Endothelial cell of umbilical vein (primary cell): ENCODE measurements at regions not wholly inside any gene's neighbourhood (a gene's known extent, or its start where the extent isn't known, plus 50 kb on each side); places are given as distances from the start of the nearest gene placed in this dataset.

Experiments
- BruUV-seq: library from RNA; stranded (reverse); fragments of 400-500 nt; replicated peaks from 2 replicates; lab custom pipeline; 2021; lab: Mats Ljungman, UMichigan
- CTCF ChIA-PET: fragments of 300-600, 350-600 bp; sonication (Branson Sonifier 250); formaldehyde crosslinking; loops from one replicate; lab custom pipeline; 2021; ENCODE audit warnings: antibody characterized with exemption, inconsistent platforms; lab: Charles Lee
- POLR2A ChIA-PET: fragments of 300-600, 350-600 bp; sonication (Branson Sonifier 250); formaldehyde crosslinking; loops from one replicate; lab custom pipeline; 2021; ENCODE audit warnings: antibody characterized with exemption, inconsistent platforms; lab: Charles Lee
- DNase-seq: peaks from one replicate; pipeline ENCODE4 v3.0.0-alpha.2; 2011; ENCODE audit warnings: low read depth, low spot score
- FAIRE-seq: peaks from 2 replicates; lab custom pipeline; 2011; peaks lifted over from hg19 to GRCh38; lab: Jason Lieb, UNC
- H2AFZ ChIP-seq: 2 replicates; pipeline ENCODE4 v1.6.0; 2012; ENCODE audit warnings: low read depth, low read length, control low read depth, inconsistent platforms
- H3K27ac ChIP-seq: 2 replicates; pipeline ENCODE4 v1.5.1; 2011; ENCODE audit warnings: low read depth, mild to moderate bottlenecking, control low read depth, low read length, moderate library complexity; ENCODE audit not compliant: insufficient read depth
- H3K27me3 ChIP-seq, 2 experiments: 2 replicates each; pipeline versions ENCODE4 v1.6.0 to v1.6.1; 2011; ENCODE audit warnings: low read length in 2 of 2, mixed read lengths in 1 of 2; ENCODE audit not compliant: control insufficient read depth in 2 of 2, insufficient read depth in 2 of 2
- H3K36me3 ChIP-seq, 2 experiments: 2 replicates in 1 of 2; 3 replicates in 1 of 2; pipeline ENCODE4 v1.5.1; 2011; ENCODE audit warnings: low read length in 2 of 2, mild to moderate bottlenecking in 1 of 2, moderate library complexity in 1 of 2; ENCODE audit not compliant: control insufficient read depth in 2 of 2, insufficient read depth in 2 of 2; ENCODE audit errors: extremely low read depth in 1 of 2
- H3K4me1 ChIP-seq: 3 replicates; pipeline ENCODE4 v1.5.1; 2011; ENCODE audit warnings: mild to moderate bottlenecking, low read length; ENCODE audit not compliant: control insufficient read depth, insufficient read depth; ENCODE audit errors: extremely low read depth
- H3K4me2 ChIP-seq: 2 replicates; pipeline ENCODE4 v1.6.1; 2011; ENCODE audit warnings: low read length, control low read depth, mixed read lengths; ENCODE audit not compliant: insufficient read depth
- H3K4me3 ChIP-seq, 3 experiments: fragments of 200-600 bp in 1 of 3; sonication (generic), shearing (Covaris generic) in 1 of 3; replicated peaks in 1 of 3; 2 replicates each; pipeline ENCODE4 v1.5.1; 2011 to 2016; ENCODE audit warnings: control low read depth in 3 of 3, low read length in 3 of 3, mild to moderate bottlenecking in 2 of 3, inconsistent platforms in 1 of 3, low read depth in 1 of 3, moderate library complexity in 1 of 3; ENCODE audit not compliant: insufficient read depth in 1 of 3
- H3K79me2 ChIP-seq: 2 replicates; pipeline ENCODE4 v1.6.0; 2012; ENCODE audit warnings: low read length, inconsistent platforms; ENCODE audit not compliant: control insufficient read depth, insufficient read depth
- H3K9ac ChIP-seq: replicated peaks from 2 replicates; pipeline ENCODE3; 2011; ENCODE audit warnings: low read length, control low read depth; ENCODE audit not compliant: insufficient read depth; ENCODE audit errors: extremely low read depth
- H3K9me1 ChIP-seq: replicated peaks from 3 replicates; pipeline ENCODE4 v1.6.0; 2011; ENCODE audit warnings: mild to moderate bottlenecking, low read length; ENCODE audit not compliant: control insufficient read depth, insufficient read depth; ENCODE audit errors: extremely low read depth
- H3K9me3 ChIP-seq: replicated peaks from 2 replicates; pipeline ENCODE4 v1.5.1; 2012; ENCODE audit warnings: low read length, inconsistent platforms; ENCODE audit not compliant: control insufficient read depth, insufficient read depth
- H4K20me1 ChIP-seq: replicated peaks from 2 replicates; pipeline ENCODE3; 2011; ENCODE audit warnings: mild to moderate bottlenecking, low read length; ENCODE audit not compliant: control insufficient read depth, insufficient read depth; ENCODE audit errors: extremely low read depth
- CTCF ChIP-seq, 2 donors: IDR thresholded peaks; 1 replicate in 1 of 2; 2 replicates in 1 of 2; pipeline ENCODE4 v1.5.1; 2011; ENCODE audit warnings: low read length in 2 of 2, mild to moderate bottlenecking in 2 of 2, moderate library complexity in 2 of 2, control low read depth in 1 of 2, inconsistent platforms in 1 of 2, low read depth in 1 of 2; ENCODE audit not compliant: insufficient read depth in 1 of 2; ENCODE audit errors: extremely low read depth in 1 of 2
- dilution Hi-C: fragments of 300-500 bp; cut with MboI; formaldehyde crosslinking; loops from one replicate; pipeline ENCODE4 v1.15.0; 2019; ENCODE audit warnings: low sequenced_read_pairs; ENCODE audit not compliant: extremely low pct_ligation_motif_present
- intact Hi-C: fragments of 100-400 bp; cut with micrococcal nuclease; formaldehyde crosslinking; loops from one replicate; pipeline ENCODE4 v1.10.0; 2022

GRCh38 chr2:221741496-221742211 lies 169.6 kb upstream of the EPHA4 start:
- POLR2A ChIA-PET: no interaction called here

More at GRCh38 chr2:221741496-221742211, 169.6 kb upstream of the EPHA4 start:
- no peaks in the 10 kb centered on the region for H3K9me1 ChIP-seq
- CTCF ChIA-PET: no interaction called here
- H3K36me3 ChIP-seq: no peaks in the 10 kb centered on the region
- no peaks in the 10 kb centered on the region for H4K20me1 ChIP-seq
- H3K79me2 ChIP-seq: no peaks in the 10 kb centered on the region
- H3K9me3 ChIP-seq: no peaks in the 10 kb centered on the region
- H3K4me2 ChIP-seq: no peak overlapping the region
- no TSS peak for BruUV-seq
- no peaks in the 10 kb centered on the region for H3K4me1 ChIP-seq
- H2AFZ ChIP-seq: no peak overlapping the region
- TF ChIP-seq CTCF (IDR thresholded peaks at IDR 0.05; ENCODE audit: extremely low read depth in 1 of 2, insufficient read depth in 1 of 2, low read depth in 1 of 2, low read length in 2 of 2): no peak
- no peak overlapping the region for H3K4me3 ChIP-seq
- intact Hi-C loops (no loop called here), dilution Hi-C loops (no loop called here)
- no peak overlapping the region for H3K27ac ChIP-seq
- DNase-seq (no peak), FAIRE-seq (no peak)
- H3K9ac ChIP-seq: no peak overlapping the region
- no peaks in the 10 kb centered on the region for H3K27me3 ChIP-seq
